HG03571 (cell line): ENCODE measurements at regions not wholly inside any gene's neighbourhood (a gene's known extent, or its start where the extent isn't known, plus 50 kb on each side); places are given as distances from the start of the nearest gene placed in this dataset.

Experiments
- ATAC-seq: cut with Tn5 transposase; IDR thresholded peaks from one replicate; pipeline ENCODE4 v1.9.1; 2021; ENCODE audit not compliant: unreplicated experiment

DNA sequence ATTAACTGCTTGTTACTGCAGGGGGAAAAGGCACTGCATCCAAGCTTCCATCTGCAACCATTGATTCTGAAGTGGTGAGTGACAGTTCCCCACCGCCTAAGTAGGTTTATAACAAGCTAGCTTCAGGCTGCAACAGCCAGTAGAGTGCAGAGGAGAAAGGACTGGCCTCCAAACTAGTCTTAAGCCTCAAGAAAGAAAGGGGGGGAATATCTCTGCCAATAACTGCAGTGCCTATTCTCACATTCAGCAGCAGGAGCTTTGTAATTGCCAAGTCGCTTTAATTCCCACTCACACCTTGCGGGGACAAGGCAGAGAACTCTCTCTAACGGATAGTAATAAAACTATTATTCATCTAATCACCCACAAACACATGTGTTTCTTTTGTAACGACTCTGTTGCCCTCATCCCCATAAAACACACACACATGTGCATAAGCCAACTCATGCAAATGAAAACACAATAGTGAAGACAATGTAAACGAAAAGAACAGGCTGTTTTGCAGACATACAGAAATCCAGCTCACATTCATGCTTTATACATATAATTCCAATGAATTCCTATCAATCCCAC lies 1963.3 kb upstream of the PIK3C3 start:
- no peak for ATAC-seq

DNA sequence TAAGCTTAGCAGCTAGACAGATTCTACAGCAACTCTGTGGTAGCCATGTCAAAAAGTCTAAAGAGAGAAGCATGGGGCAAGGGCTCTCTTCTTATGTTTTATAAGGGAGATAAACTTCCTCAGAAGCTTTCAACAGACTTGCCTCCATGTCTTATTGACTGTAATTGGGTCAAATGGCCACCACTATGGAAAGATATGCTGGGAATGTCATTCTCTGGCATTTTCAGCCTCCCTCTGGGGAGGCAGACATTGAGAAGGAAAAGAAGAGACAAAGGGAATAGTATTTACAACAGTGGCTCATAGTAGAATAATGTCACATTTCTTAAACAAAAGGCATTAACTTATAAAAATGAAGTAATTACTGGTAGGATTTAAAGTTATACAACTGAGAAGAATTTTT lies 1964.5 kb upstream of the PIK3C3 start:
- ATAC-seq = no peak

DNA sequence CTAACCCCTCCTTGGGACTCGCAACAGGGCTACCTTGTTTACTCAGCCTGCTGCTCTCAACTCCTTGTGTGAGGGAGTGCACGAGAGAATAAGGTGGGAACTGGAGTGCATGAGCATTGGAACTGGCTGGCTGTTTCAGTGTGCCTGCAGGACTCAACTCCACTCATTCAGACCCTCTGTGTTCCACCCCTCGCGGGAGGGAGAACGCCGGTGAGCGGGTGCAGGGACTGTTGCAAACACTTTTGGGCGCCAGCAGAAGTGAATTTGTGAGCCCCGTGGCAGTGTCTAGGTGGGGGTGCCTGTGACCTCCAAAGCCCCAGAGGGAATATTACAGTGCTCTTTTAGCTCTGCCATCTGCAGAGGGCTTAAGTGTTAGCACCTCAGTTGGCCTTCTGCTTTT lies 1978.3 kb upstream of the PIK3C3 start:
- no peak for ATAC-seq

DNA sequence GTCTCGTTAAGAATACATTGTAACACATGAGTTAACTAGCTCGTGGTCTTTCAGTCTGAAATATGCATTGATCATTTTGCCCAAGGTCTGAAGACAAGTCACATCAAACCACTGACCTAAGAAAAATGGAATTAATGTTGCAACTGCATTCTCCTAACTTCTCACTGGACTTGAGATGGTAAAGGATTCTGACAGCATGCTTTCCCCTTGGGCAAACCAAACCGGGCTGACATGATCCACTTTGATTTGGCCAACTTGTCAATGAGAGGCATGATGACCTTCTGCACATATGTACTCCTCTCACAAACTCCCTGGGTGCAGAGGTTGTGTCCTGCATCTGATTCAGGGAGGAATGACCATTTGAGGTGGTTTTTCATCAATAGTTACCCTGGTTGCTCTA lies 1982.5 kb upstream of the PIK3C3 start:
- ATAC-seq = no peak

DNA sequence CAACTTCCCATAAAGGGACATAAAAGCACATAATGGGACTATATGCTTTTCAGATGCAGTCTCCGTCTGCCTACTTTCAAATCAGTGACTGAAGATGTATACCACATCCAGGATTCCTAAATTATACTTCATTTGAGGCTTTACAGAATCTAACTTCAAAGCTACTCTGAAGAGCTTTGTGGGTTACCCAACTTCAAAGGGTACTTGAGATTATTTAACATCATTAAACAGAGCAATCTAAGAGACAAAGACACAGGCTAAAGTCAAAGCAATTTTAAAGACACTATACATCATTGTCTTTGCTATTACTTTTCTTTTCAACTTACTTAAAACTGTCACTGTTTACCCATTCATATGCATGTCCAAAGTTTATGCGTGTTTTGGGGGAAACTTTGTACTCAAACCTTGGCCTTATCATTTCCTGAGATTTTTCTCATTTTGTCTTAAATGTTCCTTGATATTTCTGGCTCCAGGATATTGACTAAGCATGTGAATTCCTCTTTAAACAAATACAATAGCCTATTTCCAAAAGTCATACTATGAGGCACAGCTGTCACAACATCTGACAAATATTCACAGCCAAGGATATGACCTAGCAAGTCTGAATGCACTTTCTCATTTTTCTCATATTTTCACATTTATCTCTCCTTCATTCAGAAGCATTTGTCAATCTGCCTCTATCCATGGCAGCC lies 1985.1 kb upstream of the PIK3C3 start:
- no peak for ATAC-seq

DNA sequence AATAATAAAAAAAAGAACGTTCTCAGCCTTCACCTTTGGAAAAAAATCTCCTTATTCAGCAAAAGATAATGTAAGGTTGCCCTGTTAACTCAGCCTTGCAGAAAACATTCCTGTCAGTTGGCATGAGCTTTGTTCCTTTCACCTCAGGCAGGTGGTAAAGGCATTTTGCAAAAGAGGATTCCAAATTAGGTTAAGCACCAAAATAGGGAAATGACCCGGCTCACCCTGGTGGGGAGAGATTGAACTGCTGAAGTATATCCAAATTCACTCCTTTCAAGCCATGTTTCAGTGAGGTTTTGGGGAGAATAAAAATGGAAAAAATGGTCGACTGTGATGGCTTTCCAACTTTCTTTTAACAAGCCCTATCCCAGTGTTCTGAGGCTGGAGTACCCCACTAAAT lies 1988.8 kb upstream of the PIK3C3 start:
- no peak for ATAC-seq

DNA sequence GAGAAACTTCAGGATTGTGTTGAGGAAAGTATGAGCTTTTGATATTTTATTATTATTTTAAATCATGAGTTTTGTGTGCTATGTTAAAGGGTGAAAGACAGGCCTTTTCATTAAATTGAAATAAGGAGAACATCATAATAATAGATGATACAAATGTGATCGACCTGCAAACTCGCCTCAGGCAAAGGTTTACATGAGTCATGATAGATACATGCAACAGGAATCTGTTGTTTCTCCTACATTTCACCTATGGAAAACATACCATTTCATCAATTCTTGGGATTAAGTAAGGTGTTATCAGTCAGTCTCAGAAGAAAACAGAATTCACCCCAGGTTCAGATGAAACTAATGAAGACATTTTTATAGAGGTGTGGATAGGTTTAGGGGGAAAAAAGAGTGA lies 1992.5 kb upstream of the PIK3C3 start:
- no peak for ATAC-seq

DNA sequence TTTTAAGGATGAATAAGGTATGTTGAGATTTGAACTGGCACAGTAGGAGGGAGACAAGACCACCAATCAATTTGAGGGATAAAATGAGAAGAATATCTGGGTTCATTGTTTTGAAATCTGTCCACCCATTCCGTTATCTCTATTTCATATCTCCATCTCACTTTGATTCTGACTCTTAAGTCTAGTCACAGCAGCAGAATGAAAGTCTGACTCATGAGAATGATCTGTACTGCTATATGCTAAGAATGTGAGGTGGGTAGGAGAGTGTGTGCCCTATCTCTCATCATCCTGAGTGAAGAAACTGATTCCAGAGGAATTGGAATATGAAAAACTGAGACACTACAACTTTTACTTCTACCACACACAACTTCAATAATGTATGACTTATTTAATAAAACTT lies 1994.5 kb upstream of the PIK3C3 start:
- no peak for ATAC-seq

- no peak for ATAC-seq
Observed at GRCh38 chr18:39959839-39960238, 1995.2 kb upstream of the PIK3C3 start.

- no peak for ATAC-seq
Observed at GRCh38 chr18:39958876-39959275, 1996.2 kb upstream of the PIK3C3 start.

GRCh38 chr18:39952816-39953215 lies 2002.2 kb upstream of the PIK3C3 start:
- ATAC-seq = no peak

DNA sequence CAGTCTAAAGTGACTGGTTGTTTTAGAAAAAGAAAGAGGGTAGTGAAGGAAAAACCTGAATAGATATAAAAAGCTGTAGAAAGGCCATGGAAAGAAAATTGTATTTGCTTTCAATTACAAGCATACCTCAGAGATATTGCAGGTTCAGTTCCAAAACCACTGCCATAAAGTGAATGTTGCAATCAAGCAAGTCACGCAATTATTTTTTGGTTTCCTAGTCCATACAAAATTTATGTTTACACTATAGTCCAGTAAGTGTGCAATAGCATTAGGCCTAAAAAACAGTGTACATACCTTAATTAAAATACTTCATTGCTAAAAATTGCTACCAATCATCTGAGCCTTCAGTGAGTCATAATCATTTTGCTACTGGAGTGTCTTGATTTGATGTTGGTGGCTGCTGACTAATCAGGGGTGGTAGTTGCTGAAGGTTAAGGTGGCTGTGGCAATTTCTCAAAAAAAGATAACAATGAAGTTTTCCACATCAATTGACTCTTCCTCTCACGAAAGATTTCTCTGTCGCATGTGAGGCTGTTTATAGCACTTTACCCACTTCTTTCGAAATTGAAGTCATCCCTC lies 2003.8 kb upstream of the PIK3C3 start:
- ATAC-seq = no peak

- ATAC-seq = no peak
Observed at GRCh38 chr18:39946623-39947061, 2008.4 kb upstream of the PIK3C3 start.

DNA sequence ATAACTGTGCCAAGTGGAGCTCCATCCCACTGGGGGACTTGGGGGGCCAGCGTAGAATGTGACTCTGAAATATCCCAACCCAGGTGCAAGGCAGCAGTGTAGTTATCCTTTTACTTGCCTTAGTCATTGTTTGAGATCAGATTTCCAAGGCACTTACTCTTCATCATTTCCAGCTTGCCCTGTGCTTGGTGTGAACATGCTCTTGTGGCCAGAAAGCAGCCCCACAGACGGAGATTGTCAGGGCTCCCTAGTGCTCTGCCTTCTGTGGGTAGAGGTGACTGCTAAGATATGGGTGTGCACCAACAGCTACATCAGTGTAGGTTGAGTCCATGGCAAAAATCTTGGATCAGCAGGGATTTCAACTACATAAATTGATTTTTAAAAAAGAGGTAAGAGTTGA lies 2010.0 kb upstream of the PIK3C3 start:
- ATAC-seq = no peak

GRCh38 chr18:39942702-39943101 lies 2012.3 kb upstream of the PIK3C3 start:
- no peak for ATAC-seq

GRCh38 chr18:39938676-39939608 lies 2016.1 kb upstream of the PIK3C3 start:
- no peak for ATAC-seq

DNA sequence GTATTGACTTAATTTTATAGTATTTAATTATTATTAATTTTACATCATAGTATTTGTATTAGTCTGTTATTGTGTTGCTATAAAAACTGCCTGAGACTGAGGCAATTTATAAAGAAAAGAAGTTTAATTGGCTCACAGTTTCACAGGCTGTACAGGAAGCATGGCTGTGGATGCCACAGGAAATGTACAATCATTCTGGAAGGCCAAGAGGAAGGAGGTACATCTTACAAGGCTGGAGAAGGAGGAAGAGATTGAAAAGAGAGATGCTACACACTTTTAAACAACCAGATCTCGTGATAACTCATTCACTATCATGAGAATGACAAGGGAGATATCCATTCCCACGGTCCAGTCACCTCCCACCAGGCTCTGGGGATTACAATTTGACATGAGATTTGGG lies 2019.4 kb upstream of the PIK3C3 start:
- no peak for ATAC-seq

DNA sequence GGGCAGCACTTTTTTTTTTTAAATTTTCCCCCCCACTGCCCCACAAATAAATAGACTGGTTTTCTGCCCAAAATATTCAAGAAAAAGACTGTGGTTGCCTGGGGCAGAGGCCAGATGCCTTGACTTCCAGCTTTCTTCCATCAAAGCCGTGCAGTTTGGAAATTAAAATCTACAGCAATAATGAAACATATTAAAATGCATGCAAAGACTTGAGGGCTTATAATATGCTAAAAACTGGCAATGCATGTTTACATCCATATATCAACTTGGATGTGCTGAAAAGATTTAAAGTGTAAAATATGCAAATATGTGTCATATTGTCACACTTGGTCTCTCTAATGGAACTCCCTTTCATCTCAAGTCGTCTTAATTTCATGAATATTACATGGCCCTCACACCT lies 2036.2 kb upstream of the PIK3C3 start:
- no peak for ATAC-seq

DNA sequence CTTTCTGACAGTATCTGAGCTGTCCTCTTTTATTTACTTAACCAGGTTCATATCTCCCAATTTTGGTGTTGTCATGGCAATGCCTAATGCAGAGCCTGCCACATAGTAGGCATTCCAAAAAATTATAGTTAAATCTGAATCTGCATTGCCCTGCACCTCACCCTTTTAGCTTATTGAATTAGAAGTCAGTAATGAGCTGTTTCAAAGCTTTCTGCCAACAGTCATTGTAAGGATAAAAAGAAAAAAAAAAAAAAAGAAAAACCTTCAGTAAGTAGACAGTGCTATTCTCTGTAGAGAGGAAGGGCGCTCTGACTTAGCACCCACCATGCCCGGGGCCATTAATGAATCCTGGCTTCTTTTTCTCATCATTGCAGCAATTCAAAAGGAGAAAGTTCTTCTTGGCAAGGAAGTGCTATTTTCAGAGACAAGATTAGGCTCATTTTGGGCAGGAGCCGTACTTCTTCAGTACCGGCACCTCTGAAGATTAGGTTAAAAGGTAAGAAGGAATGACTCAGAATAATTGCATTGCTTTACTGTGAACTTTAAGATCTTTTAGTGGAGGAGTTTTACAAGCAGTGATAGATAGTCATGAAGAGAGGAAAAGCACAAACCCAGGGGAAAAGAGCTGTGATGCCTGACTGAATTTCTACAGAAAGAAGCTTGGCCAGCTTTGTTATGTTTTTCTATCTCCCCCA lies 2041.2 kb upstream of the PIK3C3 start:
- ATAC-seq = no peak

- no peak for ATAC-seq
Observed at GRCh38 chr18:39911716-39912115, 2043.3 kb upstream of the PIK3C3 start.

DNA sequence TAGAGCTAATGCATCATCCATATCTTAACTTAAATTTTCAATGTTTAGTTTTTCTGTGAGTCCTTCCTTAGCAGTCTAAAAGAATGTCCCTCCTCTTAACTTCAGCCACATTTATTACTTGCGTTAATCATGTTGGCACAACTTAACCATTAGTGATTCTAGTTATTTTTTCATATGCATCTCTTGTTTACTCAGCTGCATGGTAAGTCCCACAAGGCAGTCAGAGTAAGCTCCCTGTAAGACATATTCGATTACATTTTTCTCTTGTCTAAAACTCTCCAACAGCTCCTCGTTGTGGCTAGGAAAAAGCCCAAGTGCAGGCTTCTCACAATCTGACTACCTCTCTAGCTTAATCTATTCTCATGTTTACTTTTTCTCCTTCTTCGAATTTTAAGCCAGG lies 2045.3 kb upstream of the PIK3C3 start:
- ATAC-seq = no peak
